Endothelial cell of umbilical vein (primary cell): ENCODE measurements at regions not wholly inside any gene's neighbourhood (a gene's known extent, or its start where the extent isn't known, plus 50 kb on each side); places are given as distances from the start of the nearest gene placed in this dataset.

Source experiments
- BruUV-seq: library from RNA; stranded (reverse); fragments of 400-500 nt; replicated peaks from 2 replicates; lab custom pipeline; 2021; lab: Mats Ljungman, UMichigan
- CTCF ChIA-PET: fragments of 300-600, 350-600 bp; sonication (Branson Sonifier 250); formaldehyde crosslinking; loops from one replicate; lab custom pipeline; 2021; ENCODE audit warnings: antibody characterized with exemption, inconsistent platforms; lab: Charles Lee
- POLR2A ChIA-PET: fragments of 300-600, 350-600 bp; sonication (Branson Sonifier 250); formaldehyde crosslinking; loops from one replicate; lab custom pipeline; 2021; ENCODE audit warnings: antibody characterized with exemption, inconsistent platforms; lab: Charles Lee
- DNase-seq: peaks from one replicate; pipeline ENCODE4 v3.0.0-alpha.2; 2011; ENCODE audit warnings: low read depth, low spot score
- FAIRE-seq: peaks from 2 replicates; lab custom pipeline; 2011; peaks lifted over from hg19 to GRCh38; lab: Jason Lieb, UNC
- H2AFZ ChIP-seq: 2 replicates; pipeline ENCODE4 v1.6.0; 2012; ENCODE audit warnings: low read depth, low read length, control low read depth, inconsistent platforms
- H3K27ac ChIP-seq: 2 replicates; pipeline ENCODE4 v1.5.1; 2011; ENCODE audit warnings: low read depth, mild to moderate bottlenecking, control low read depth, low read length, moderate library complexity; ENCODE audit not compliant: insufficient read depth
- H3K27me3 ChIP-seq, 2 experiments: 2 replicates each; pipeline versions ENCODE4 v1.6.0 to v1.6.1; 2011; ENCODE audit warnings: low read length in 2 of 2, mixed read lengths in 1 of 2; ENCODE audit not compliant: control insufficient read depth in 2 of 2, insufficient read depth in 2 of 2
- H3K36me3 ChIP-seq, 2 experiments: 2 replicates in 1 of 2; 3 replicates in 1 of 2; pipeline ENCODE4 v1.5.1; 2011; ENCODE audit warnings: low read length in 2 of 2, mild to moderate bottlenecking in 1 of 2, moderate library complexity in 1 of 2; ENCODE audit not compliant: control insufficient read depth in 2 of 2, insufficient read depth in 2 of 2; ENCODE audit errors: extremely low read depth in 1 of 2
- H3K4me1 ChIP-seq: 3 replicates; pipeline ENCODE4 v1.5.1; 2011; ENCODE audit warnings: mild to moderate bottlenecking, low read length; ENCODE audit not compliant: control insufficient read depth, insufficient read depth; ENCODE audit errors: extremely low read depth
- H3K4me2 ChIP-seq: 2 replicates; pipeline ENCODE4 v1.6.1; 2011; ENCODE audit warnings: low read length, control low read depth, mixed read lengths; ENCODE audit not compliant: insufficient read depth
- H3K4me3 ChIP-seq, 3 experiments: fragments of 200-600 bp in 1 of 3; sonication (generic), shearing (Covaris generic) in 1 of 3; replicated peaks in 1 of 3; 2 replicates each; pipeline ENCODE4 v1.5.1; 2011 to 2016; ENCODE audit warnings: control low read depth in 3 of 3, low read length in 3 of 3, mild to moderate bottlenecking in 2 of 3, inconsistent platforms in 1 of 3, low read depth in 1 of 3, moderate library complexity in 1 of 3; ENCODE audit not compliant: insufficient read depth in 1 of 3
- H3K79me2 ChIP-seq: 2 replicates; pipeline ENCODE4 v1.6.0; 2012; ENCODE audit warnings: low read length, inconsistent platforms; ENCODE audit not compliant: control insufficient read depth, insufficient read depth
- H3K9ac ChIP-seq: replicated peaks from 2 replicates; pipeline ENCODE3; 2011; ENCODE audit warnings: low read length, control low read depth; ENCODE audit not compliant: insufficient read depth; ENCODE audit errors: extremely low read depth
- H3K9me1 ChIP-seq: replicated peaks from 3 replicates; pipeline ENCODE4 v1.6.0; 2011; ENCODE audit warnings: mild to moderate bottlenecking, low read length; ENCODE audit not compliant: control insufficient read depth, insufficient read depth; ENCODE audit errors: extremely low read depth
- H3K9me3 ChIP-seq: replicated peaks from 2 replicates; pipeline ENCODE4 v1.5.1; 2012; ENCODE audit warnings: low read length, inconsistent platforms; ENCODE audit not compliant: control insufficient read depth, insufficient read depth
- H4K20me1 ChIP-seq: replicated peaks from 2 replicates; pipeline ENCODE3; 2011; ENCODE audit warnings: mild to moderate bottlenecking, low read length; ENCODE audit not compliant: control insufficient read depth, insufficient read depth; ENCODE audit errors: extremely low read depth
- EZH2 ChIP-seq: IDR thresholded peaks from 2 replicates; pipeline ENCODE4 v1.6.1; 2012; ENCODE audit warnings: borderline replicate concordance, low read depth, mild to moderate bottlenecking, moderate library complexity, low read length, inconsistent platforms; ENCODE audit not compliant: severe bottlenecking
- FOS ChIP-seq: IDR thresholded peaks from 2 replicates; pipeline ENCODE4 v1.6.1; 2011; ENCODE audit warnings: mild to moderate bottlenecking, low read length, moderate library complexity, borderline replicate concordance; ENCODE audit not compliant: insufficient read depth
- GATA2 ChIP-seq: IDR thresholded peaks from 2 replicates; pipeline ENCODE4 v1.7.0; 2011; ENCODE audit warnings: low read depth, mild to moderate bottlenecking, moderate library complexity, mixed read lengths, low read length; ENCODE audit not compliant: insufficient read length, insufficient read depth
- JUN ChIP-seq: IDR thresholded peaks from 2 replicates; pipeline ENCODE4 v1.6.1; 2011; ENCODE audit warnings: borderline replicate concordance, low read depth; ENCODE audit not compliant: insufficient read length, insufficient read depth
- MYC ChIP-seq: IDR thresholded peaks from one replicate; pipeline ENCODE4 v1.6.1; 2011; ENCODE audit warnings: mild to moderate bottlenecking, low read depth, low read length
- POLR2A ChIP-seq: IDR thresholded peaks from 2 replicates; pipeline ENCODE4 v1.6.1; 2012; ENCODE audit warnings: low read depth, mild to moderate bottlenecking, control low read depth, low read length
- POLR2AphosphoS5 ChIP-seq: IDR thresholded peaks from 2 replicates; pipeline ENCODE4 v1.6.1; 2012; ENCODE audit warnings: low read depth, mild to moderate bottlenecking, control low read depth, low read length, moderate library complexity; ENCODE audit not compliant: insufficient read depth
- dilution Hi-C: fragments of 300-500 bp; cut with MboI; formaldehyde crosslinking; loops from one replicate; pipeline ENCODE4 v1.15.0; 2019; ENCODE audit warnings: low sequenced_read_pairs; ENCODE audit not compliant: extremely low pct_ligation_motif_present
- intact Hi-C: fragments of 100-400 bp; cut with micrococcal nuclease; formaldehyde crosslinking; loops from one replicate; pipeline ENCODE4 v1.10.0; 2022
- TF ChIP-seq, protein P1 (sequence below): IDR thresholded peaks from 2 replicates; pipeline ENCODE4 v1.6.1; 2011; ENCODE audit not compliant: insufficient read depth, insufficient read length
- TF ChIP-seq, protein P2 (sequence below), 2 donors: IDR thresholded peaks; 1 replicate in 1 of 2; 2 replicates in 1 of 2; pipeline ENCODE4 v1.5.1; 2011; ENCODE audit warnings: low read length in 2 of 2, mild to moderate bottlenecking in 2 of 2, moderate library complexity in 2 of 2, control low read depth in 1 of 2, inconsistent platforms in 1 of 2, low read depth in 1 of 2; ENCODE audit not compliant: insufficient read depth in 1 of 2; ENCODE audit errors: extremely low read depth in 1 of 2

DNA sequence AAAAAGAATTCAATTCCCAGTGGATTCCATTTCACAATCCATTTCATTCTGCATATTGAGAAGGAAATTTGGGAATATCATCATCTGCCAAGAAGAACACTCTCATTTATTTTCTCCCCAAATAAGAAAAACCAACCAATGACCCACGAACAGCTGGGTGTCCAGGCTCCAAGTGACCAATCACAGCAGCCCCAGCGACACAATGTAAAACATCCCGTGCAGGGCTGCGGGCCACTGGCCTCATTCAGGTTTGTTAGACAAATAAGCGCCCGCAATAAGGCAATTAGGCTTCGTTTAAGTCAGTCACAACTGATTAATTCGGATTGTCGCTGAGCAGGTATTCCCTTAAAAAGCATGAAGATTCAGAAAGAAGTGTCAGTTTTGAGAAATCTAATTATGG lies 378.6 kb downstream of the EIPR1 start:
- CTCF ChIA-PET: no interaction called here
- no peaks in the 10 kb centered on the region for H4K20me1 ChIP-seq
- H3K9me3 ChIP-seq: no peaks in the 10 kb centered on the region
- TF ChIP-seq JUN (no peak), POLR2AphosphoS5 (no peak), POLR2A (no peak), MYC (no peak), GATA2 (no peak), FOS (no peak), EZH2 (no peak)
- TF ChIP-seq, protein P1, sequence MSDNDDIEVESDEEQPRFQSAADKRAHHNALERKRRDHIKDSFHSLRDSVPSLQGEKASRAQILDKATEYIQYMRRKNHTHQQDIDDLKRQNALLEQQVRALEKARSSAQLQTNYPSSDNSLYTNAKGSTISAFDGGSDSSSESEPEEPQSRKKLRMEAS: no peak
- TF ChIP-seq, protein P2, sequence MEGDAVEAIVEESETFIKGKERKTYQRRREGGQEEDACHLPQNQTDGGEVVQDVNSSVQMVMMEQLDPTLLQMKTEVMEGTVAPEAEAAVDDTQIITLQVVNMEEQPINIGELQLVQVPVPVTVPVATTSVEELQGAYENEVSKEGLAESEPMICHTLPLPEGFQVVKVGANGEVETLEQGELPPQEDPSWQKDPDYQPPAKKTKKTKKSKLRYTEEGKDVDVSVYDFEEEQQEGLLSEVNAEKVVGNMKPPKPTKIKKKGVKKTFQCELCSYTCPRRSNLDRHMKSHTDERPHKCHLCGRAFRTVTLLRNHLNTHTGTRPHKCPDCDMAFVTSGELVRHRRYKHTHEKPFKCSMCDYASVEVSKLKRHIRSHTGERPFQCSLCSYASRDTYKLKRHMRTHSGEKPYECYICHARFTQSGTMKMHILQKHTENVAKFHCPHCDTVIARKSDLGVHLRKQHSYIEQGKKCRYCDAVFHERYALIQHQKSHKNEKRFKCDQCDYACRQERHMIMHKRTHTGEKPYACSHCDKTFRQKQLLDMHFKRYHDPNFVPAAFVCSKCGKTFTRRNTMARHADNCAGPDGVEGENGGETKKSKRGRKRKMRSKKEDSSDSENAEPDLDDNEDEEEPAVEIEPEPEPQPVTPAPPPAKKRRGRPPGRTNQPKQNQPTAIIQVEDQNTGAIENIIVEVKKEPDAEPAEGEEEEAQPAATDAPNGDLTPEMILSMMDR (IDR thresholded peaks at IDR 0.05; ENCODE audit: extremely low read depth in 1 of 2, insufficient read depth in 1 of 2, low read depth in 1 of 2, low read length in 2 of 2): no peak
- intact Hi-C loops: no loop called here
- no peak overlapping the region for H3K9ac ChIP-seq
- H3K9me1 ChIP-seq: no peaks in the 10 kb centered on the region
- no peak for DNase-seq
- BruUV-seq: no TSS peak
- no peak overlapping the region for H3K4me2 ChIP-seq
- H3K27ac ChIP-seq: no peak overlapping the region
- H3K79me2 ChIP-seq: no peaks in the 10 kb centered on the region
- no peak for FAIRE-seq
- H3K4me1 ChIP-seq: no peaks in the 10 kb centered on the region
- no peak overlapping the region for H2AFZ ChIP-seq
- dilution Hi-C loops: no loop called here
- no peaks in the 10 kb centered on the region for H3K27me3 ChIP-seq
- no peaks in the 10 kb centered on the region for H3K36me3 ChIP-seq
- POLR2A ChIA-PET: no interaction called here
- H3K4me3 ChIP-seq: no peak overlapping the region
